ENCODE measurements at regions not wholly inside any gene's neighbourhood (a gene's known extent, or its start where the extent isn't known, plus 50 kb on each side); places are given as distances from the start of the nearest gene placed in this dataset.
A peak's percentile ranks its signal among the peaks of the same experiment; 100 is the strongest.

DNA sequence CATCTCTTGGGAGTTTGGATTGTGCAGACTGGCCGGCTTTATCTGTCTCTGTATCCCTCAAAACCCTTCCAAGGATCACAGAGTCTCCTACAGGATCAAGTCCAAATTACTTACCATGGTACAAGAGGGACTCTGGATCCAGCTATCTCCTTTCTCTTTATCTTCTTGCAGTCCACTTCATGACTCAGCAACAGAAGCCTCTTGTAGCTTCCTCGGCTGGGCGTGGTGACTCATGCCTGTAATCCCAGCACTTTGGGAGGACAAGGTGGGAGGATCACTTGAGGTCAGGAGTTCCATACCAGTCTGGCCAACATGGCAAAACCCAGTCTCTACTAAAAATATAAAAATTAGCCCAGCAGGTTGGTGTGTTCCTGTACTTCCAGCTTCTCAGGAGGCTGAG lies 189.7 kb downstream of the BCAT1 start:
- no peak for FAIRE-seq

DNA sequence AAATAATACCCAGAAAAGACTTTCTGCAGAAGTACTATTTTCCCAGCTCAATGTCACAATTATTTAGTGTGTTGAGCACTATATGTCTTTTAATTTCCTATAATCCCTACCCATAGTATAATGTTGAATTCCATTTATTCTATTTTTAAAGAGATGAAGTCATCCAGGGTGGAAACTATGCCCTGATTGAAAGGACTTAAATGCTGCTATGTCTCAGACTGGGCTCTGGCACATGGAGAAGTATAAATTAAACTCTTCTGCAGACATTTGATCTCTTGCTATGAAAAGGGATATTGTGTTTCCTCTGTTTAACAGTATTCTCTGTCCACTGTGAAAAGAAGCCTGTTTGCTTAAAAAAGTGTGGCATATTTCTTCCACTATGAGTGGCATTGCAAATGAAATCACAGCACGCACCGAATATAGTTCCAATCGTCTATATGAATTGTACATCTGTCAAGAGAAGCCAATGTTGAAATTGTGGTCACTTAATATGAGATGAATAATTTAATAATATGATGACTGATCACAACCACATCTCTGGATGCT lies 192.3 kb downstream of the BCAT1 start:
- FAIRE-seq, result no peak

DNA sequence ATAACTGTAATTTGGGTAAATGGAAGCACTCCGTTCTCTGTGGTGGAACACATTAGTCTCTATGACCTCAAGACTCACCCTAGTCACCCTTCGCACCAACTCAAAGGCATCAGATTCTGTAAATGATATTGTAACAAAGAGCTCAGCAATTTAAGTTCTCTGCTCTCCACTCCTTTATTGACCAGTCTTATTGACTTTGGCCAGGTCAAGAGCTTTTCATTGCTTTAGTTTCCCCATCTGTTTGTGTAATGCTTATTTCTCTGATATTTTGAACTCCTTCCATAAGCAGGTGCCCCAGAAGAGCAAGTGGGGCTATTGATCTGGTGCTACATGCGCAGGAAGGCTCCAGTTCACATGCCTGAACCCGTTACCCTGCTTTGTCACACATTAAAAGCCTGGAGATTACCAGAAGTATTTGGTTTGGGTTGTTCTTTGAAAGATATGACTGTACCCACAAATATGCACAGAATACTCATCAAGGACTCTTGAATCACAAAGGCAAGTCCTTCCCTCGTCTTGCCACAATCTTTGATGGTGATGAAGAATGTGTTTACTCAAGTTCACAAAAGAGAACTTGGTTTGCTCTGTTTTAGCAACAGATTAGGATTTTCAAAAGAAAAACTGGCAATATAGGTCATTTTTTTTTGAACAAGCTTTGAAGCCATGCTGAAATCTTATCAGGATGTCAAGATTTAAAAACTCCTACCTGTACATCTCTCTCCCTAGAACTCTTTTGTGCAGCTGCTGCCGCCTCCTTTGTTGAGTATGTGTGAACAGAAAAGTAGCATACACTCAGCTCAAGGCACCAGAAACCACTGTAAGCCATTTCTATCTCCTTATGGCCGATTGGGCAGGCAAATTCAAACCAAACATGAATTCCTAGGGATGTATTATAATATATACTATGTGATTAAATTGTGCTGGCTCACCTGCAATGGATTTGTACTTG lies 193.9 kb downstream of the BCAT1 start:
- no peak for FAIRE-seq

DNA sequence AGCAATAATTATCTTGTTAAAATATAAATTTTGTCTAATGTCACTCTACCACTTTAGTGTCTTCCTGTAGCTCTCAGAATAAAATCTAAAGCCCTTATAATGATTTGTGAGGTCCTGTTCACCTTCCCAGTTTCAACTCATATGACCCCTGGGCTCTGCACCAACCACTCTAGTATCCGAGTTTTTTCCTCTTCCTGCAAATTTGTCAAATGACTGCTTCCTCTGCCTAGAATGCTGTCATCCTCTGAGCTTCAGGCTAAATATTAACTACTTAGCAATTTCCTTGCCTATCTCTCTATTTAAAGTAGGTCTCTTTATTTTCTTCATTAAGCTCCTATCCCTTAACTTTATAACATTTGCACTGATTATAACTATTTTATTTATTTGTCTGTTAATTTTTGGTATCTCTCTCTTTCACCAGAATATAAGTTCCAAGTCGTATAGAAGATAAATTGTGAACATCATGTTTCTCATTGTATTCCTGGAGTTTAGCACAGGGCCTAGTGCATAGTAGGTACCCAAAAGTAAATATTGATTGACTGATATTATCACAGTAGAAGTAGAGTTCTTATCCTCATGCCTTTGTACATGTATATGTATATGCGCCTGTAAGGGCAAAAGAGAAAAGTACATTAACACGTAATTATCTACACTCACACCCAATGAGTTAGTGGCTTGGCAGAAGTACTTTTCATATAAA lies 196.0 kb downstream of the BCAT1 start:
- FAIRE-seq, result peak; percentile 27

DNA sequence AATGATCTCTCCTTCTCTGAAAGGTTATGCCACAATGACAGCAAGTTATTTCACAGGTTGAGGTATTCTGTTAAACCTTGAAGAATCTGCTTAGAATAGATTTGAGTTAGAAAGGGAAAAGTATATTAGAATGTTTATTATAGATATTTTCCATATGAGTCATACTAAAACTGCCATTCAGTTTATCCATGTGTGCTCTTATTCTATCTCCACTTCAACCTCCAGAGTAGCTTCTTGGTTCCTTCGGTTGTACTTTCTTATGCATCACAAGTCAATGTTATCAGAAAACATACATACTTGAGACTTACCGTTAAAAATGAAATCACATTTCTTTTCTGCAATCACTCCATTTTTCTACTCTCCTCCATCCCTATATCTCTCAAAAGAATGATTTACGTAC lies 197.7 kb downstream of the BCAT1 start:
- FAIRE-seq, result no peak

DNA sequence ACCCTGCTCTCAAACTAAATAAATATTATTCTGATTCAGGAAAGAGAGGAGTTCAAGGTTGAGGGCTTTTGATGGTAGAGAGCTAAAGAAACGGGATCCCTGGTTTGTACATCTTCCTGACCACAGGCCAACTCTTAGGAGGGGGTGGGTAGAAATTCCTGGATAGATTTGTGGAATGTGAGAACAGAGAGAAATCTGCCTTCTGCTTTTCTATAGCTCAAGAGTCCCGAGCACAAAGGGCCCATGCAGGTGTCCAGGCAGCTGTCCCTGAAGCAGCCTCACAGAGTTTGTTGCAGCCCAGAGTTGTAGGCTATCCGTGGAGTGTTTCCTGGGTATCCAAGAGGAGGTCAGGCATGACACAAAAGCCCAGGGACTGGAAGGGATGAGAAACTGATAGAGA lies 198.6 kb downstream of the BCAT1 start:
- FAIRE-seq, result no peak

DNA sequence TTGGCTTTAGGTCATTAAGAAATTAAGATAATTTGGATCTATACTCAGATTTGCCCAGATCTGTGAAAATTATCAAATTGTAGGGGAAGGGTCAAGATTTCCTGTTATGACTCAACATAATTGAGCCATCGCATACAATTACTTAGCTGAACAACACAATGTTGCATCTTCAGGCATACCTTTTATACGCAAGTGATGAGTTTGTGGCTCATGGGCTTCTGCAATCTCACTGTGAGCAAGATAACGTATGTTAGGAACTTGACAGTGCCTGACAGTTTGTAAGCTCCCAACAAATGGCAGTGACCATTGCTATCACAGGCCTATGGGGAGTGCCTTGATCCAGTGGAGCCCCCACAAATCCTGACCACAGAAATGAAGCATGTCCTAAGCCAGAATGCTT lies 199.7 kb downstream of the BCAT1 start:
- no peak for FAIRE-seq

DNA sequence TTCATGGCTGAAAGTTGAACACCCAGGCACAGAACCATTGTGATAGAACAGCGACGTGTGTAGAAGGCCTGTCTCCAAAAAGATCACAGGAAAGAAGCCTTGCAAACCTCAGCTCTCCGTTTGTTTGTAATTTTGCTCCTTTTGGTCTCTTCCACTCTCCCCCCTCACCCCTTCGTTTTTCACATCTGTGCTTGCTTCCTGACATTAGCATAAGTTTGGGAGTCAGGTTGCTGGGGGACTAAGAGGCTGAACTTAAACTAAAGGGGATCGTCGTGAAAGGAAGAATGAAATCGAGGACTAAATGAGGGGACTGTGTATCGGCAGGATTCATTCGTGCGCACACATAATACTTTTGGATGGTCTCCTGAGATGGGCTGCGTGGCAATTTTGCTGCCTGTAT lies 200.6 kb downstream of the BCAT1 start:
- FAIRE-seq, result no peak

DNA sequence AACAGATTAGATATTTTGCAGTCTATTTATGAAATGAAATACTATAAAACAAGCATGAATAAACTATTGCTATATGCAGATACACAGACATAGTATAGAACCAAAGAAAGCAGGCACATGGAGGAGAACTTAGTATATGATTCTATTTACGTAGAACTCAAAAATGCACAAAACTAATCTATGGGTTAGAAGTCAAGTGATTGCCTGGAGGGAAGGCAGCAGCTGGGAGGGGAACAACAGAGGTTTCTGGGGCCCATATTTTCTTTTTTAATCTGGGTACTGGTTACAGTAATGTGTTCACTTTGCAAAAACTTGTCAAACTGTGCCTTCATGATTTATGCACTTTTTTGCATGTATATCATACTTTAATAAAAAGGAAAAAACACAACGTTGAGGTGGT lies 202.0 kb downstream of the BCAT1 start:
- FAIRE-seq, result no peak

DNA sequence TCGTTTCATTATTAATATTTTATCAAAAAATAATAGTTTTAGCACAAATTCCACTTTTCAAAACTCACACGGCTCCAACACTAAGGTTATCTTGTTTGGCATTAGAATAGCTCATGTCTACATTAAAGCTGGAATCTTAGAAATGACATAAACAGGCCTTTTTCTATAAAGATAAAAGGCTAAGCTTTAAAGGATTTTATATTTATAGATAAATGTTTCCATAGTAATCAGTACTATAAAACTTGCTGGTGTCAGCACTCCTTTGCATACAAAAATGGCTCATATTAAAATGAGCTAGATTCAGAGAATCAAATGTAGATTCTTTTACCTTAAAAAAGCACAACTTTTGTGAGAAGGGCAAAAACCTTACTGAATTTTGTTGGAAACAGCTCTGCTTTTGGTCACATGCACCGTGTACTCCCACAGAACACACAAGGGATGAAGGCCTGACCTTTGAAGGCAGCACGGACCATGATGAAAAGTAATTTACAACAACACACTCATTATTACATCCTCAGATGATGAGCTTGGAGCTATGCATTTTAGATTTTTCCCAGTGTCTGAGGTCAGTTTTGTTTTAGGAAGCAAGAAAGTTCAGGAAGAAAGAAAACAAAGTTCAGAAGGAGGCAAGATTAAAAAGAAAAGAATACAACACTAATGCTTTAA lies 202.8 kb downstream of the BCAT1 start:
- no peak for FAIRE-seq

DNA sequence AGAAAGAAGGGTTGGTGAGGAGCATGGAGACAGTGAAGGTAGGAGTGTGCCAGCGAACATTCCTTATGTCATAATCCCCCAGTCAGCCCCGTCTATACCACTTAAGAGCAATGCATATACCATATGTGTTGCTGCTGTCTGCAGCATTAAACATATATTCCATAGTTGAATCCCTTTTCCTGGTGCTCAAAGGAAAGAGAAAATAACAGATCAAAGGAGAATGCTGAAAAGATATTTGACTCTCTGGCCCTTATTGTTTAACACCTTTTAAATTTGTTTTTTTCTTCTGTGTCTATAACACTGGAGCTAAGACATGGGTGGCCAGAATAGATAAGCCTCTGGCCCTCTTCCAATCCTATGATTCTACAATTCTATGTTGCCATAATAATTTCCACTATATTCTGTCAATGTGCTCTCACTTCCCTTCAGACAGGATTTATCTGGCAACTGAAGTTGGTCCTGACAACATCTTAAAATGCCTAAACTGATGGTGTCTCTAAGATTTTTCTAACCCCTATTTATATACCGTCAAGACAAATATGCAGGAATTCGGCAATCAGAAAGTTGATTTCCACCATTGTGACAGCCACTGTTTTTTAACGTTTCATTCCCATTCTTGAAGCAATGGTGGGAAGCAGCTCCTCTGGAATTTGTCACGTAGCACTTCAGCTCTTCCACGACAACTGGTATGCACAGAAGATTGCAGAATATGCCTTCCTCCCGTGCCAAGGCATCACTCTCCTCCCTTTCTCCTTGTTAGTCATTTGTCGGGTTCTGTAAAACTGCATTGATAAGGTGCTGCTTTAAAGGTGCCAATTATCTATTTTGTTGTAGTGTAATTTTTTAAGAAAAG lies 204.7 kb downstream of the BCAT1 start:
- no peak for FAIRE-seq

DNA sequence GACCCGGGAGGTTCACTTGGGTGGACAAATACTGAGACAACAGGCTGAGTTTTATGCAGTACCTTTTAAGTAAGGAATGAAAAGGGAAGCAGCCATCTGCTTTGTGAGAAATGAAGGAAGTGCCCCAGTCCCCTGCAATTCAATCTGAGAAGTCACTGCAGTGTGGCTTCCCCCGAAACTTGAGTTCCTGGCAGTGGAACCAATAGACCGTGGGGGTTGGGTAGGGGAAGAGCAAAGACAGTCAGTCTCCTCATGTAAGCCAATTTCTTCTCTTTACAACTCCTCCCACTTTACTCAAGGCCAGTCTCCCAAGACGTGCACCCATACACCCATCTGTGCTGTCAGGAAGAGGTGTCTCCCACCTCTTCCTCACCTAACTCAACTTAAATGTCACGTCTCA lies 206.5 kb downstream of the BCAT1 start:
- FAIRE-seq, result no peak

DNA sequence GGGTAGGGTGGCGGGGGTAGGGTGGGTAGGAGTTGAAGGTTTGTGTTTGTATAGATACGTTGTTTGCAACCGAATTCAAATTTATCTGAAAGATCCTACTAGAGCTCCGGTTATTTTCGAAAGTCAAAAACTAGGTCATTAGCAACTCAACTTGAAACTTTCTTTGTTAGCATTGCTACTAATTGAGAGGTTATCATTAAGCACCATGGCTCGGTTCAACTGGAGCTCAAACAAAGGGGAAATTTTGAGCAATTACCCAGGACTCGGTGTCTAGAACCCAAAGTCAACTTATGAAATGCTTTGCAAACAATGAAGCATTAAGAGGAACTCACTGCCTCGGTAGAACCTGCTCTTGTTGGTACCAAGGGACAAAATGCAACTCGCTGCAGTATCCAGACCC lies 207.7 kb downstream of the BCAT1 start:
- no peak for FAIRE-seq

DNA sequence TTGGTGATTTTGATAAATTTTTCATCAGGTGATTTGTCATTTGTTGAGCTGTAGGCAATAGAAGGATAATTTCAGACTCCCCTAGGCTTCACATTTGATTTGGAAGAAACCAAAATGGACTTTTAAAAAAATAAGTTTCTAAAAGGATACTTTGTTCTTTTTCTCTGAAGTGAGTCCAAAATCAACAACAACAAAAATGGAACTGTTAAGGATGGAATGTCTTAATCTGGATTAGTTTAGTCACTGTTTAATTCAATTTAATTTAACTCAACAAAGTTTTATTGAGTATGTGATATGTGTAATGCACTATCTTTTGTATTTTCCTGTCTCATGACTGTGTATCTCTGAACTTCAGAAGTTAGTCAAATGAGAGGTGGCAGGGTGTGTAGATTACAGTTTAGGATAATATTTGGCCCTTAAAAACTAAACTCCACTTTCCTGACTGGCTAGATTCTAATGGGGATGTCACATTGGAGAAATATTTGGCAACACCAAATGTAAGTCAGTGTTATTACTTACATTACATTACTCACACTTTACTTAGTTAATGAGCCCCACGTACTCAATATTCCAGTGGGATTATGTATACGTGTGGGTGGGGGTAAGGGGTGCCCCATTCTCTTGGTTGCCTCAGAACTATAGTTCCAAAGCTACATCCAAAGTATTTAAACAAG lies 209.7 kb downstream of the BCAT1 start:
- FAIRE-seq, result no peak

DNA sequence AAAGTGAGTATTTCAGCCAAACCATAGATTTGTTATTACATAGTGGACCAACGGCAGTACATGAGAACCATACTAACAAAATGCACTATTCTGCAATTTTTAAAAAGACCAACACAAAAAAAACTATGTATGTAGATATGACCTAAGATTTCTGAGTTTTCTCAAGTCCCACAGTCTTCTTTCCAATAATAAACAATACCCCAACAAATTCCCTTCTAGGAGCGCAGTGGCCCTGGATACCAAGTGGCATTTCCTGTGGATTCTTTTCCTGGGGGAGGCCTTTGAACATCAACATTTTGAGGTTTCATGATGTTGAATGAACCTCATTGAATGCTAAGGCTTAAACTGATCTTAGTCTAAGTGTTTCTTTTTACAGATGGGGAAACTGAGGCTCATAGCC lies 210.5 kb downstream of the BCAT1 start:
- no peak for FAIRE-seq

DNA sequence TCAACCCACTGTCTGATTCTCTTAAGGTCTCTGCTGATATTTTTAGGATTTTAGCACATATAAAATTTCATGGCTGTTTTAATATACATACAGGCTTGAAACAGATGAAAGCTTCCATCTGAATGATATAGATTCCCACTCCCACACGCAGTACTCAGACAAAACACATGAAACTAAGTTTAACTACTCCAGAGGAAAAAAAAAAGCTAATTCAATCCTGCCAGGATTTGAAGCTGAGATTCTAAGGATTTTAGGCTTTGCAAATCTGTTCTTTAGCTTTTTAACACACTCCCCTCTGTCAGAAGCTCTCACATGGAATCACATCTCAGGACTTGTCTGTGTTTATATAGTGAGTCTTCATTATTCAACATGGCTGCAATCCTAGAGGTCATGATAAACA lies 217.3 kb downstream of the BCAT1 start:
- FAIRE-seq, result no peak

DNA sequence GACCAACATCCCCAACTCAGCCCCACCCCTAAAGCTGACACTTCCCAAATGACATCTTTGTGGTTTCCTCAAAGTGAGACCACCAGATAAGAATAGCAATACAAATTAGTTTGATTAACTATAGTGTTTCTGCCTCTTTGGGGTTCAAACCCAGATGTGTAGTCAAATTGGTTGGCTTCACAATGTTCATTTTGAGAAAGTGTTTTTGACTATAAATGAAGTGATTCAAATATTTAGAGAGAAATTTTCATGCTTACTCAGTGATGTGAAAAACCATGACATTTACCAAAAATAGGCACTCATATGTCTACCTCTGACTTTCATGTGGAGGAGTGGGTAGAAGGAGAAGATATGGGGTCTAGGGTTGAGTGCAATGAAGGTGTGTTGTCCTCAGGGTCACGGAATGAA lies 218.4 kb downstream of the BCAT1 start:
- no peak for FAIRE-seq

DNA sequence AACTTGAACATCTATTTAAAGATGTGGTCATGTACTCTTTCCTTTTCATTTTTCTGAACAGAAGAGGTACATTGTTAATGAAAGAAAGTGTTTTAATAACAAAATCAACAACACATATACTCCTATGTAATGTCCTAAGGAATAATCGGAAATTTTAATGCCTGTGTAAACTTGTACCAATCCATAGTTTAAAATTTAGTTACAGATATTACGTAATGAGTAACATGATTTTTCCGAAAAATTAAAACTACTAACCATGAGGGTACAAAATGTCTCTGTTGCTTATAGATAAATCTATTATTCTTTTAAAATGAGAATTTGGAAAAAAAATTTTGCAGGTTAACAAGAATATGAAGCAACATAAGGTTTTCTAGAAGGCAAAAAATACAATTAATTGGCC lies 220.1 kb downstream of the BCAT1 start:
- FAIRE-seq, result no peak

DNA sequence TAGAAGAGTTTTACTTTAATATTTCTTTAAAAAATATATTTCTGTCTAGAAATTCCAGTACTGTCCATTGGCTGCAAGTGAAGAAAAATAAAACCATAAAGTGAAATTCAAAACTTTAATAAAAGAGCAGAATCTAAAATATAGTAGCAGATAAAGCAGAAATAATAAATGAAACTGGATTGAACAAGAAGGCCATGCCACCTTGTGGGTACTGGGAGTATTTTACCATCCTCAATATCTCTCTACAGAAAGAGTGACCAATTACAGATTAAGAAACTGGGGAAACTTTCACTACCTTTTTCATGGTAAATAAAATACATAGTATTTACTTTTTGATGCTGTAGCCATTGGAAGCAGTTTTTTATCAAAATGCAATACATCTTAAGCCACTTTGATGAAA lies 220.5 kb downstream of the BCAT1 start:
- FAIRE-seq, result peak; percentile 84

DNA sequence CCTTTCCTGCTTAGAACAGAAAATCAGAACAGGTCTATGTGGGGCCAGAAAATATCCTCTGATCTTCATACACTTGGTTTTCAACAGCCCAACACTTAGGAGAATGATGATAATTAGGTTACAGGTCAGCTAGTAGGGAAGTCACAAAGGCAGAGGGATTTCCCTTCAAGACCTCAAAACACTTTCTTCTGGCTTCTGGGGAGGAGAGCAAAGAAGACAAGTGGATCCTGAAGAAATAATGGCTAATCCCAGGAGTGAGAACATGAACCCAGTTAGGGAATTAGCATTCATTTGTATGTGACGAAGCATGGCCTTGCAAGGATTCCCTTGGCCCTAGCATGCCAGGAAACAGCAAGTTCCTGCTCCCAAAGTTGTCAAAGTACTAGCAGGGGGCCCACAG lies 223.3 kb downstream of the BCAT1 start:
- FAIRE-seq, result no peak

DNA sequence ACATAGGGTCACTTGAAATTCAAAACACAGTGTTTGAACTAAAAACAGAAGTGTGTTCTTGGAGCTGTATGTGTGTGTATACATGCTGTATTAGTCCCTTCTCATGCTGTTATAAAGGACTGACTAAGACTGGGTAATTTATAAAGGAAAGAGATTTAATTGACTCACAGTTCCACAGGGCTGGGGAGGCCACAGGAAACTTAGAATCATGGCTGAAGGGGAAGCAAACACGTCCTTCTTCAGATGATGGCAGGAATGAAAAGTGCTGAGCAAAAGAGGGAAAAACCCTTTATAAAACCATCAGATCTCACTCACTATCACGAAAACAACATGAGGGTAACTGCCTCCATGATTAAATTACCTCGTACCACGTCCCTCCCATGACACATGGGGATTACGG lies 224.1 kb downstream of the BCAT1 start:
- FAIRE-seq, result no peak

DNA sequence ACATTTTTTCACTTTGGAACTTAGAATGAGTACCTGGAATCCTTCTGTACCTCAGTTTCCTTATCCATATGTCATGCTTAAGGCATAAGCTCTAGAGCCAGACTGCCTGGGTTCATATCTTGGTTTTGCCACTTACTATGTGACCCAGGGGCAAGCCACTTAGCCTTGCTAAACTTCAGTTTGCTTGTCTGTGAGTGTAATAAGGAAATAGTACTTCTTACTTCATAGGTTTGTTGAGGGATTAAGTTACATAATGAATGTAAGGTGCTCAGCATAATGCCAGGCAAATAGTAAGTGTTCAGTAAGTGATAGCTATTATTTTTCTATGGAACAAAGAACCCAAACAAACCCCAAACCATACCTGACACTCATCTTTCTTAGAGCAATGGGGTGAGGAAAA lies 225.1 kb downstream of the BCAT1 start:
- FAIRE-seq, result no peak

All from islet of Langerhans (tissue), 1 donor.